ENCODE measurements at regions not wholly inside any gene's neighbourhood (a gene's known extent, or its start where the extent isn't known, plus 50 kb on each side); places are given as distances from the start of the nearest gene placed in this dataset.
"Not testable (repeated sequence)": the region's sequence is repeated elsewhere in the genome, so short reads cannot be mapped to it uniquely, and the experiment has no call there.

GRCh38 chr2:144975881-144976280, 456.0 kb upstream of the ZEB2 start:
- H3K9me3 Mint-ChIP-seq (ENCODE audit: unreplicated experiment) = peaks cover 4% of the 10 kb centered on the region
- Histone ChIP-seq H3K9ac (ENCODE audit: low read length) (no peak overlapping the region), H3K4me1 (ENCODE audit: insufficient read depth, low read length) (no peaks in the 10 kb centered on the region), H3K36me3 (ENCODE audit: insufficient read depth, low read length) (no peaks in the 10 kb centered on the region), H3K27ac (ENCODE audit: low read depth, low read length) (no peak overlapping the region), H3K27me3 (ENCODE audit: insufficient read depth, low read length) (no peaks in the 10 kb centered on the region), H2AFZ (ENCODE audit: low read depth, low read length) (no peak overlapping the region), H4K20me1 (ENCODE audit: insufficient read depth, low read length) (no peaks in the 10 kb centered on the region), H3K4me2 (ENCODE audit: low read length) (no peak overlapping the region), H3K79me2 (ENCODE audit: insufficient read depth, low read length) (no peaks in the 10 kb centered on the region), H3K4me3 (ENCODE audit: insufficient read depth, low read depth, low read length) (no peak overlapping the region), H3K9me3 (ENCODE audit: insufficient read depth, low read depth, low read length) (no peaks in the 10 kb centered on the region)
- H3K4me3 Mint-ChIP-seq (ENCODE audit: unreplicated experiment) = no peak overlapping the region
- DNase-seq (ENCODE audit: low read depth) (no peak), FAIRE-seq (no peak)
- TF ChIP-seq EZH2 (IDR thresholded peaks at IDR 0.05; ENCODE audit: insufficient read depth, low read length) = no peak
- TF ChIP-seq CTCF (IDR thresholded peaks at IDR 0.05; ENCODE audit: insufficient read depth, low read depth, low read length) = no peak
- H3K27me3 Mint-ChIP-seq (ENCODE audit: low read depth, unreplicated experiment) = no peaks in the 10 kb centered on the region
- H3K27ac Mint-ChIP-seq (ENCODE audit: unreplicated experiment) = no peak overlapping the region
- H3K4me1 Mint-ChIP-seq (ENCODE audit: low read depth, unreplicated experiment) = no peaks in the 10 kb centered on the region
- H3K36me3 Mint-ChIP-seq (ENCODE audit: low read depth, unreplicated experiment) = no peaks in the 10 kb centered on the region

GRCh38 chr2:144972676-144973075, 452.8 kb upstream of the ZEB2 start:
- Mint-ChIP-seq H3K4me3 (ENCODE audit: unreplicated experiment) (no peak overlapping the region), H3K36me3 (ENCODE audit: low read depth, unreplicated experiment) (no peaks in the 10 kb centered on the region), H3K27ac (ENCODE audit: unreplicated experiment) (no peak overlapping the region), H3K27me3 (ENCODE audit: low read depth, unreplicated experiment) (no peaks in the 10 kb centered on the region), H3K4me1 (ENCODE audit: low read depth, unreplicated experiment) (no peaks in the 10 kb centered on the region), H3K9me3 (ENCODE audit: unreplicated experiment) (peaks cover 17% of the 10 kb centered on the region)
- H3K9me3 ChIP-seq (ENCODE audit: insufficient read depth, low read depth, low read length) = no peaks in the 10 kb centered on the region
- no peaks in the 10 kb centered on the region for H3K4me1 ChIP-seq (ENCODE audit: insufficient read depth, low read length)
- FAIRE-seq = no peak
- H3K79me2 ChIP-seq (ENCODE audit: insufficient read depth, low read length) = no peaks in the 10 kb centered on the region
- no peak for TF ChIP-seq CTCF (IDR thresholded peaks at IDR 0.05; ENCODE audit: insufficient read depth, low read depth, low read length)
- TF ChIP-seq EZH2 (IDR thresholded peaks at IDR 0.05; ENCODE audit: insufficient read depth, low read length) = no peak
- no peak overlapping the region for H3K4me2 ChIP-seq (ENCODE audit: low read length)
- no peaks in the 10 kb centered on the region for H4K20me1 ChIP-seq (ENCODE audit: insufficient read depth, low read length)
- H2AFZ ChIP-seq (ENCODE audit: low read depth, low read length) = no peak overlapping the region
- no peak for DNase-seq (ENCODE audit: low read depth)
- H3K4me3 ChIP-seq (ENCODE audit: insufficient read depth, low read depth, low read length) = no peak overlapping the region
- H3K27ac ChIP-seq (ENCODE audit: low read depth, low read length) = no peak overlapping the region
- H3K36me3 ChIP-seq (ENCODE audit: insufficient read depth, low read length) = no peaks in the 10 kb centered on the region
- H3K27me3 ChIP-seq (ENCODE audit: insufficient read depth, low read length) = no peaks in the 10 kb centered on the region
- H3K9ac ChIP-seq (ENCODE audit: low read length) = no peak overlapping the region

GRCh38 chr2:144971786-144972335, 451.9 kb upstream of the ZEB2 start:
- Mint-ChIP-seq H3K27me3 (ENCODE audit: low read depth, unreplicated experiment) (no peaks in the 10 kb centered on the region), H3K36me3 (ENCODE audit: low read depth, unreplicated experiment) (no peaks in the 10 kb centered on the region), H3K4me3 (ENCODE audit: unreplicated experiment) (no peak overlapping the region), H3K27ac (ENCODE audit: unreplicated experiment) (no peak overlapping the region), H3K4me1 (ENCODE audit: low read depth, unreplicated experiment) (no peaks in the 10 kb centered on the region), H3K9me3 (ENCODE audit: unreplicated experiment) (peaks cover 17% of the 10 kb centered on the region)
- Histone ChIP-seq H3K27me3 (ENCODE audit: insufficient read depth, low read length) (no peaks in the 10 kb centered on the region), H2AFZ (ENCODE audit: low read depth, low read length) (no peak overlapping the region), H3K4me2 (ENCODE audit: low read length) (no peak overlapping the region), H3K27ac (ENCODE audit: low read depth, low read length) (no peak overlapping the region), H3K9ac (ENCODE audit: low read length) (no peak overlapping the region), H3K79me2 (ENCODE audit: insufficient read depth, low read length) (no peaks in the 10 kb centered on the region), H3K9me3 (ENCODE audit: insufficient read depth, low read depth, low read length) (no peaks in the 10 kb centered on the region), H3K4me3 (ENCODE audit: insufficient read depth, low read depth, low read length) (no peak overlapping the region), H3K4me1 (ENCODE audit: insufficient read depth, low read length) (no peaks in the 10 kb centered on the region), H3K36me3 (ENCODE audit: insufficient read depth, low read length) (no peaks in the 10 kb centered on the region), H4K20me1 (ENCODE audit: insufficient read depth, low read length) (no peaks in the 10 kb centered on the region)
- no peak for TF ChIP-seq CTCF (IDR thresholded peaks at IDR 0.05; ENCODE audit: insufficient read depth, low read depth, low read length)
- no peak for TF ChIP-seq EZH2 (IDR thresholded peaks at IDR 0.05; ENCODE audit: insufficient read depth, low read length)
- FAIRE-seq = no peak
- DNase-seq (ENCODE audit: low read depth) = no peak

GRCh38 chr2:144970410-144970809, 450.5 kb upstream of the ZEB2 start:
- H3K79me2 ChIP-seq (ENCODE audit: insufficient read depth, low read length); H2AFZ ChIP-seq (ENCODE audit: low read depth, low read length); H4K20me1 ChIP-seq (ENCODE audit: insufficient read depth, low read length); H3K36me3 ChIP-seq (ENCODE audit: insufficient read depth, low read length); H3K4me3 Mint-ChIP-seq (ENCODE audit: unreplicated experiment); H3K27me3 ChIP-seq (ENCODE audit: insufficient read depth, low read length); H3K9me3 ChIP-seq (ENCODE audit: insufficient read depth, low read depth, low read length); H3K4me1 ChIP-seq (ENCODE audit: insufficient read depth, low read length); H3K27me3 Mint-ChIP-seq (ENCODE audit: low read depth, unreplicated experiment); H3K36me3 Mint-ChIP-seq (ENCODE audit: low read depth, unreplicated experiment); H3K9ac ChIP-seq (ENCODE audit: low read length); FAIRE-seq; H3K4me3 ChIP-seq (ENCODE audit: insufficient read depth, low read depth, low read length); H3K27ac Mint-ChIP-seq (ENCODE audit: unreplicated experiment); H3K4me2 ChIP-seq (ENCODE audit: low read length); H3K4me1 Mint-ChIP-seq (ENCODE audit: low read depth, unreplicated experiment); DNase-seq (ENCODE audit: low read depth); H3K27ac ChIP-seq (ENCODE audit: low read depth, low read length): not testable (repeated sequence)
- H3K9me3 Mint-ChIP-seq (ENCODE audit: unreplicated experiment) = peaks cover 22% of the 10 kb centered on the region

Measured in astrocyte (in vitro differentiated cells and primary cell).